Ishikawa (cell line): ENCODE measurements at regions not wholly inside any gene's neighbourhood (a gene's known extent, or its start where the extent isn't known, plus 50 kb on each side); places are given as distances from the start of the nearest gene placed in this dataset.

Source experiments
- CEBPB ChIP-seq: IDR thresholded peaks from 2 replicates; pipeline ENCODE4 v1.6.1; 2012
- CREB1 ChIP-seq: IDR thresholded peaks from 2 replicates; pipeline ENCODE4 v1.6.1; 2012; ENCODE audit warnings: low read depth
- EGR1 ChIP-seq: IDR thresholded peaks from 2 replicates; pipeline ENCODE4 v1.6.1; 2012
- EP300 ChIP-seq: IDR thresholded peaks from 2 replicates; pipeline ENCODE4 v1.6.1; 2012; ENCODE audit warnings: borderline replicate concordance
- FOXM1 ChIP-seq: IDR thresholded peaks from 2 replicates; pipeline ENCODE4 v1.6.1; 2012; ENCODE audit warnings: low read depth, borderline replicate concordance
- MAX ChIP-seq: IDR thresholded peaks from 2 replicates; pipeline ENCODE4 v1.6.1; 2012
- NFIC ChIP-seq: IDR thresholded peaks from 2 replicates; pipeline ENCODE4 v1.6.1; 2012
- RAD21 ChIP-seq: IDR thresholded peaks from 2 replicates; pipeline ENCODE4 v1.6.1; 2012; ENCODE audit warnings: low read depth
- REST ChIP-seq: IDR thresholded peaks from 2 replicates; pipeline ENCODE4 v1.6.1; 2012; ENCODE audit warnings: low read depth, mild to moderate bottlenecking
- TAF1 ChIP-seq: IDR thresholded peaks from 2 replicates; pipeline ENCODE4 v1.6.1; 2012; ENCODE audit warnings: low read depth, mild to moderate bottlenecking
- TCF12 ChIP-seq: IDR thresholded peaks from 2 replicates; pipeline ENCODE4 v1.6.1; 2012; ENCODE audit warnings: low read depth
- TEAD4 ChIP-seq: IDR thresholded peaks from 2 replicates; pipeline ENCODE4 v1.6.1; 2012
- USF1 ChIP-seq: IDR thresholded peaks from 2 replicates; pipeline ENCODE4 v1.6.1; 2012
- YY1 ChIP-seq: IDR thresholded peaks from 2 replicates; pipeline ENCODE4 v1.6.1; 2012; ENCODE audit warnings: low read depth
- ZBTB7A ChIP-seq: IDR thresholded peaks from 2 replicates; pipeline ENCODE4 v1.6.1; 2012; ENCODE audit warnings: low read depth

- TF ChIP-seq TCF12 (no peak), MAX (no peak), RAD21 (no peak), NFIC (no peak), ZBTB7A (no peak), REST (no peak), TEAD4 (no peak), FOXM1 (no peak), EP300 (no peak), EGR1 (no peak), CREB1 (no peak), YY1 (no peak), USF1 (no peak), CEBPB (no peak), TAF1 (no peak)
Measured at GRCh38 chr13:57948884-57949283, 317.3 kb downstream of the PCDH17 start.

GRCh38 chr13:57969951-57970350, 338.4 kb downstream of the PCDH17 start:
- TF ChIP-seq TAF1 (no peak), TEAD4 (no peak), EP300 (no peak), USF1 (no peak), NFIC (no peak), FOXM1 (no peak), MAX (no peak), EGR1 (no peak), CREB1 (no peak), YY1 (no peak), ZBTB7A (no peak)

GRCh38 chr13:57970404-57970803, 338.9 kb downstream of the PCDH17 start:
- TF ChIP-seq RAD21 (no peak), ZBTB7A (no peak), EGR1 (no peak), TEAD4 (no peak), YY1 (no peak), MAX (no peak), USF1 (no peak), EP300 (no peak), CEBPB (no peak), REST (no peak), TAF1 (no peak), FOXM1 (no peak), NFIC (no peak), TCF12 (no peak), CREB1 (no peak)

GRCh38 chr13:57982782-57983181, 351.2 kb downstream of the PCDH17 start:
- no peak for TF ChIP-seq YY1
- no peak for TF ChIP-seq CREB1
- TF ChIP-seq EP300, result no peak
- no peak for TF ChIP-seq CEBPB
- no peak for TF ChIP-seq TEAD4

- TF ChIP-seq USF1, result no peak
- no peak for TF ChIP-seq NFIC
- no peak for TF ChIP-seq EP300
- no peak for TF ChIP-seq REST
- no peak for TF ChIP-seq FOXM1
Measured at GRCh38 chr13:57988276-57988675, 356.7 kb downstream of the PCDH17 start.
